ENCODE measurements at regions not wholly inside any gene's neighbourhood (a gene's known extent, or its start where the extent isn't known, plus 50 kb on each side); places are given as distances from the start of the nearest gene placed in this dataset.
A peak's percentile ranks its signal among the peaks of the same experiment; 100 is the strongest.

DNA sequence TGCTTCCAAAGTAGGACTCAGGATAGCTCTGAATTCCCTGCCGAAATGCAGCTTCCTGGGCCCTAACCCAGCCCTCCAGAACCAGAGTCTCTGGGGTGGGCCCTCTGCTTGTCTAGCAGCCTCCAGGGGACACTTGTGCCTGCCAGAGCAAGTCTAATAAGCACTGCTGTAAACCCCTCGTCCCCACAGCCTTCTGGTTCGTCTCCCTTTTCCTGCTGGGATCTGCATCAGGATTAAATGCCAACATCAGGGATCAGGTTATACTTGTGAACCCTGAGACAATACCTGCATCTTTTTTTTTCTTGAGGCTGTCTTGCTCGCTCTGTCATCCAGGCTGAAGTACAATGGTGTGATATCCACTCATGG is 282.0 kb downstream of the SEC14L1 start:
- peaks cover 92% of the 10 kb centered on the region for H3K4me1 ChIP-seq
- H3K27ac ChIP-seq (replicated peaks) = peak overlapping the region; percentile 85
- no peak for DNase-seq

DNA sequence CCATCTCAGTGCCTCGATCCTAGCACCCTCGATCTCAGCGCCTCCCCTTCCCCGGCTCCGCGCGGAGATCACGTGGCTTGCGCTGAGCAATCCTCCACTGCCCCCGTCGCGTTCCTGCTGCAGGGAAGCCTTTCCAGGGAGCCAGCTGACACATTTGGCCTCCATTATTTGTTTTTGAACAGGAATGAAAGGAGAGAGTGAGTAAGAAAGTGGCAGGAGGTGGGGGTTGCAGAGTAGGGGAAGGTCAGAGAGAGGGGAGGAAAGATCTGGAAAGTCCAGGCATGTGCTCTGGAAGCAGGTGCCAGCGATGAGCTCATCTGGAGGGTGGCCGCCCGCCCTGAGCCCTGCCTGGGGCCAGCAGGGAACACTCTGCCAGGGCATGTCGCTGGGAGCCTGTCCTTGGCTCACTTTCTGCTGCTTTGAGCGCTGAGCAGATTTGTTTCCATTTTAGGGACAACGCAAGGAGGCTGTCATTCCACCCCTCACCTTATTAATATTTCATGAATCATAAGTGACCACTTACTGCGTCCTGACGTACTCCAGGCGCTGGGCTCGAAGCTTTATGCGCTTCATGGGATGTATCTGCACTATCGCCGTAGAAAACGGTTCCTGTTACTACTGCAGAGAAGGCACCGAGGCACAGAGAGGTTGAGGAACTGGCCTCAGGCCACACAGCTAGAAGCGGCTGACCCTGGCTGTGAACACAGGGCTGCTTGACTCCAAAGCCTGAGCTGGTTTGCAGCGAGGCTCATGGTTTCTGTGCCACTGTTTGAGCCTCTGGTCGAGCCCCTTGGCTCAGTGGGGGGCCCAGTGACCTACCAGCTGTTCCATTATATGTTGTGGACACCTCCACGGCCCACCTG is 283.1 kb downstream of the SEC14L1 start:
- DNase-seq = peak; percentile 89
- TF ChIP-seq, protein P1, sequence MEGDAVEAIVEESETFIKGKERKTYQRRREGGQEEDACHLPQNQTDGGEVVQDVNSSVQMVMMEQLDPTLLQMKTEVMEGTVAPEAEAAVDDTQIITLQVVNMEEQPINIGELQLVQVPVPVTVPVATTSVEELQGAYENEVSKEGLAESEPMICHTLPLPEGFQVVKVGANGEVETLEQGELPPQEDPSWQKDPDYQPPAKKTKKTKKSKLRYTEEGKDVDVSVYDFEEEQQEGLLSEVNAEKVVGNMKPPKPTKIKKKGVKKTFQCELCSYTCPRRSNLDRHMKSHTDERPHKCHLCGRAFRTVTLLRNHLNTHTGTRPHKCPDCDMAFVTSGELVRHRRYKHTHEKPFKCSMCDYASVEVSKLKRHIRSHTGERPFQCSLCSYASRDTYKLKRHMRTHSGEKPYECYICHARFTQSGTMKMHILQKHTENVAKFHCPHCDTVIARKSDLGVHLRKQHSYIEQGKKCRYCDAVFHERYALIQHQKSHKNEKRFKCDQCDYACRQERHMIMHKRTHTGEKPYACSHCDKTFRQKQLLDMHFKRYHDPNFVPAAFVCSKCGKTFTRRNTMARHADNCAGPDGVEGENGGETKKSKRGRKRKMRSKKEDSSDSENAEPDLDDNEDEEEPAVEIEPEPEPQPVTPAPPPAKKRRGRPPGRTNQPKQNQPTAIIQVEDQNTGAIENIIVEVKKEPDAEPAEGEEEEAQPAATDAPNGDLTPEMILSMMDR (IDR thresholded peaks at IDR 0.05; ENCODE audit: borderline replicate concordance) = no peak
- intact Hi-C loops (cut with micrococcal nuclease) = loop anchor here (10.0 kb wide), 1 partner anchor 89 kb away; no protein-coding TSS in a partner anchor
- peak overlapping the region; percentile 23 for H3K4me3 ChIP-seq
- H3K27me3 ChIP-seq (ENCODE audit: low read depth) = no peaks in the 10 kb centered on the region
- H3K4me1 ChIP-seq = peaks cover 100% of the 10 kb centered on the region
- H3K36me3 ChIP-seq = no peaks in the 10 kb centered on the region
- H3K27ac ChIP-seq (replicated peaks) = peak overlapping the region; percentile 85
- H3K9me3 ChIP-seq (replicated peaks) = peaks cover 3% of the 10 kb centered on the region

More for the DNA sequence above, 282.0 kb downstream of the SEC14L1 start:
- no peaks in the 10 kb centered on the region for H3K36me3 ChIP-seq
- intact Hi-C loops (cut with micrococcal nuclease) = loop anchor here (10.0 kb wide), 1 partner anchor 88 kb away; no protein-coding TSS in a partner anchor
- peaks cover 3% of the 10 kb centered on the region for H3K9me3 ChIP-seq (replicated peaks)
- no peak overlapping the region for H3K4me3 ChIP-seq
- TF ChIP-seq, protein P1 (IDR thresholded peaks at IDR 0.05; ENCODE audit: borderline replicate concordance) = no peak
- no peaks in the 10 kb centered on the region for H3K27me3 ChIP-seq (ENCODE audit: low read depth)

DNA sequence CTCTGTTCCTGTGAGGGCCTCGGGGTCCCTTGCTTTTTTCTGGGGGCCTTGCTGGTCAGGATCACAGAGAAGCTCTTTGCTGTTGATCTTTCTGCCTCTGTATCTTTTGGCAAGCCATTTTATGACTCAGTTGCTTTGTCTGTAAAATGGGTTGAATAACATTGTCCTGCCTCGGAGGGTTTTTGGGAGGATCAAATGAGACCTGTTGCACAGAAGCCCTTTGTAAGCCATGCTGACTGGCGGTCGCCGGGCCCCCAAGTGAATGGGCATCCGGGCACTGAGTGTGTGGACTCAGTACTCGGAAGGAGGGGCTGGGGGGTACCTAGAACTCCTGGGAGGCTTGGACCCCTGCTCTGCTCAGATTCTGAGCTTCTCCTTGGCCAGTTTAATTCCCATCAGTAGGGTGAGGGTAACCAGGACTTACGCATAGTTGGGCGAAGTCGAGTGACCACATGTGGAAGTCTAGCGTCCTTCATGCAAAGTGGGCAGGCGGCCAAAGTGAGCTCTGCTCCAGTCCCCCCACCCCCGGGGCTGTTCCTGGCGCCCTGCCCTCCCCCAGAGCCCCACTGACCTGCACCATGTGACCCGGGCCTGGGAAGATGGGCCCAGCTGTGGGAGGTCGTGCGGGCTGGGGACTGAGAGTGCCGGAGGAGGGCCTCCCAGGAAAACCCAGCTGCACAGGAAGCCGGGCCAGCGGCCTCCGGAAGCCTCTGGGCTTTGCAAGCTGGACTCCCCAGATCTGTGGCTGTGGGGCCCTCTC is 284.0 kb downstream of the SEC14L1 start:
- Histone ChIP-seq H3K4me3 (peak overlapping the region; percentile 33), H3K4me1 (peaks cover 100% of the 10 kb centered on the region), H3K27me3 (ENCODE audit: low read depth) (no peaks in the 10 kb centered on the region), H3K36me3 (no peaks in the 10 kb centered on the region), H3K9me3 (replicated peaks) (peaks cover 3% of the 10 kb centered on the region), H3K27ac (replicated peaks) (peak overlapping the region; percentile 85)
- intact Hi-C loops (cut with micrococcal nuclease) = loop anchor here (10.0 kb wide), 1 partner anchor 90 kb away; no protein-coding TSS in a partner anchor
- DNase-seq = peak; percentile 95
- TF ChIP-seq, protein P1 (IDR thresholded peaks at IDR 0.05; ENCODE audit: borderline replicate concordance) = no peak

DNA sequence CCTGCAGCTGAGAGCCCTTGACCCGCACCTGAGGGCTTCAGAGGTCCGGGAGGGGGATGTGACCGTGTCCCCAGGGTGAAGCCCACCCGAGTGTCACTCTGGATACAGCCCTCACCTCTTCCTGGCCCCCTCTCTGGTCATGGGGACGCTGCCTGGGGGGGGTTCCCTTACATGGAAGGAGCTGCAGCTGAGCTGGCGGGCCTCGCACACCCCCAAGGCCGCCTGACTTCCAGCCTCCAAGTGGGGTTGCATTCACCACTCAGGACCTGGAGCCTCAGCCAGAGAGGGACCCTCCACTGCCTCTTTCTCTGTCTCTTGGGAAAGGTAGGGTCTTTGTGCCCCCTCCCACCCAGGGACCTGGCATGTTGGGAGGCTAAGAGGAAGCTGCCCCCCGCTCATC is 284.6 kb downstream of the SEC14L1 start:
- intact Hi-C loops (cut with micrococcal nuclease) = loop anchor here (10.0 kb wide), 1 partner anchor 91 kb away; no protein-coding TSS in a partner anchor
- peaks cover 100% of the 10 kb centered on the region for H3K4me1 ChIP-seq

More for the DNA sequence above, 284.6 kb downstream of the SEC14L1 start:
- Histone ChIP-seq H3K4me3 (peak overlapping the region; percentile 33), H3K9me3 (replicated peaks) (peaks cover 3% of the 10 kb centered on the region), H3K27ac (replicated peaks) (peak overlapping the region; percentile 85), H3K36me3 (no peaks in the 10 kb centered on the region), H3K27me3 (ENCODE audit: low read depth) (no peaks in the 10 kb centered on the region)
- no peak for DNase-seq
- TF ChIP-seq, protein P1 (IDR thresholded peaks at IDR 0.05; ENCODE audit: borderline replicate concordance) = peak; percentile 12

All from left ventricle myocardium inferior (tissue), 1 donor.